GM12891 (cell line): ENCODE measurements at regions not wholly inside any gene's neighbourhood (a gene's known extent, or its start where the extent isn't known, plus 50 kb on each side); places are given as distances from the start of the nearest gene placed in this dataset.

Source experiments
- PAX5 ChIP-seq: IDR thresholded peaks from 2 replicates; pipeline ENCODE4 v1.6.1; 2011; ENCODE audit warnings: low read length, moderate library complexity, mild to moderate bottlenecking; ENCODE audit not compliant: insufficient read depth, severe bottlenecking
- SPI1 ChIP-seq: IDR thresholded peaks from 2 replicates; pipeline ENCODE4 v1.6.1; 2011; ENCODE audit warnings: low read depth, low read length, control low read depth

DNA sequence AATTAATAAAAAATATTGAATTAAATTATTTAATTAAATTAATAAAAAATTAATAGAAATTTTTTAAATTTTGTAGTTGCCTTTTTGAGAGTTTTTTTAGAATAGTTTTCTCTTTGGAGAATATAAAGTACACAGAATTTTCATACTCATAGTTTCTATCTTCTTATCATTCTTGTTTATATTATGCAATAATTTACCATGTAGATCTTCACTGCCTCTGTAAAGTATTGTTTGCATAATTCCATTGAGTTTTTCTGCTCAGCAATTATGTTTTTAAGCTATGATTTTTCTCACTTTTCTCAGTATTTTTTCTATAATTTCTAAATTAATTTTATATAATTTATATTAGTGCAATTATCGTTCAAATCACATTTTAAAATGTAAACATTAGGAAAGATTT lies 50.6 kb upstream of the OXA1L start:
- TF ChIP-seq SPI1 (no peak), PAX5 (no peak)
